HCT116 (cell line): ENCODE measurements at regions not wholly inside any gene's neighbourhood (a gene's known extent, or its start where the extent isn't known, plus 50 kb on each side); places are given as distances from the start of the nearest gene placed in this dataset.
A peak's percentile ranks its signal among the peaks of the same experiment; 100 is the strongest.

Source experiments
- CTCF ChIP-seq, 3 experiments: fragments of 200-600 bp in 1 of 3; sonication (generic) in 1 of 3; IDR thresholded peaks in 2 of 3; conservative IDR thresholded peaks in 1 of 3; 2 replicates each; pipeline ENCODE4 v1.5.1; 2012 to 2017; ENCODE audit warnings: low read depth in 2 of 3, low read length in 2 of 3, antibody characterized with exemption in 1 of 3, borderline replicate concordance in 1 of 3, control low read depth in 1 of 3, mild to moderate bottlenecking in 1 of 3, mixed read lengths in 1 of 3, mixed run types in 1 of 3, moderate library complexity in 1 of 3; ENCODE audit not compliant: insufficient read depth in 1 of 3
- EZH2 ChIP-seq: fragments of 200-600 bp; sonication (generic); IDR thresholded peaks from 2 replicates; pipeline ENCODE4 v1.6.1; 2017; ENCODE audit warnings: antibody characterized with exemption, mixed run types
- FOSL1 ChIP-seq: IDR thresholded peaks from 2 replicates; pipeline ENCODE4 v1.6.1; 2012; ENCODE audit warnings: low read depth
- POLR2A ChIP-seq: IDR thresholded peaks from 2 replicates; pipeline ENCODE4 v1.7.0; 2011; ENCODE audit warnings: borderline replicate concordance; ENCODE audit not compliant: insufficient read depth, insufficient read length; ENCODE audit errors: extremely low read depth
- POLR2AphosphoS5 ChIP-seq: IDR thresholded peaks from 2 replicates; pipeline ENCODE4 v1.6.1; 2011; ENCODE audit warnings: mild to moderate bottlenecking, low read depth, low read length, moderate library complexity
- RAD21 ChIP-seq: IDR thresholded peaks from 2 replicates; pipeline ENCODE4 v1.6.1; 2012; ENCODE audit warnings: low read depth, mild to moderate bottlenecking
- REST ChIP-seq: IDR thresholded peaks from 2 replicates; pipeline ENCODE4 v1.6.1; 2012; ENCODE audit warnings: low read depth
- SIN3A ChIP-seq: IDR thresholded peaks from 2 replicates; pipeline ENCODE4 v1.6.1; 2012; ENCODE audit warnings: low read depth
- SP1 ChIP-seq: IDR thresholded peaks from 2 replicates; pipeline ENCODE4 v1.6.1; 2012; ENCODE audit warnings: low read depth
- TCF7L2 ChIP-seq: IDR thresholded peaks from 2 replicates; pipeline ENCODE4 v1.7.0; 2011; ENCODE audit warnings: borderline replicate concordance, inconsistent platforms; ENCODE audit not compliant: insufficient read depth, insufficient read length; ENCODE audit errors: extremely low read depth
- ZFX ChIP-seq: fragments of 450-650 bp; IDR thresholded peaks from 2 replicates; pipeline ENCODE4 v1.6.1; 2017
- ZNF274 ChIP-seq: fragments of 200-500 bp; sonication (Bioruptor generic); IDR thresholded peaks from 2 replicates; pipeline ENCODE4 v1.6.1; 2014; ENCODE audit warnings: mild to moderate bottlenecking, low read depth, low read length, inconsistent platforms
- TF ChIP-seq, protein P1 (sequence below): IDR thresholded peaks from 2 replicates; pipeline ENCODE4 v1.6.1; 2012

- TF ChIP-seq CTCF (IDR thresholded peaks at IDR 0.05 in 2 of 3, conservative IDR thresholded peaks at IDR 0.05 in 1 of 3; ENCODE audit: borderline replicate concordance in 1 of 3, insufficient read depth in 1 of 3, low read depth in 2 of 3, low read length in 2 of 3) (peak; percentile 15 to 56 (median 53); a peak in 4 of 6 replicates), RAD21 (peak; percentile 68), SIN3A (no peak), ZNF274 (no peak), SP1 (no peak), POLR2A (no peak), EZH2 (no peak), REST (no peak), TCF7L2 (no peak), POLR2AphosphoS5 (no peak), FOSL1 (no peak), ZFX (no peak)
- TF ChIP-seq, protein P1, sequence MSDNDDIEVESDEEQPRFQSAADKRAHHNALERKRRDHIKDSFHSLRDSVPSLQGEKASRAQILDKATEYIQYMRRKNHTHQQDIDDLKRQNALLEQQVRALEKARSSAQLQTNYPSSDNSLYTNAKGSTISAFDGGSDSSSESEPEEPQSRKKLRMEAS: no peak
These were observed 155.0 kb downstream of the TTC32 start for GRCh38 chr2:19746611-19747309.
